ENCODE measurements at regions not wholly inside any gene's neighbourhood (a gene's known extent, or its start where the extent isn't known, plus 50 kb on each side); places are given as distances from the start of the nearest gene placed in this dataset.

GRCh38 chr3:78279091-78279490, 1239.2 kb downstream of the ROBO2 start:
- TF ChIP-seq CTCF (conservative IDR thresholded peaks at IDR 0.05 in 1 of 2, IDR thresholded peaks at IDR 0.05 in 1 of 2; ENCODE audit: low read depth in 1 of 2, low read length in 2 of 2) (no peak), EZH2 (IDR thresholded peaks at IDR 0.05; ENCODE audit: low read length, missing control alignments) (no peak)

Data from fibroblast of lung (primary cell).